ENCODE measurements at regions not wholly inside any gene's neighbourhood (a gene's known extent, or its start where the extent isn't known, plus 50 kb on each side); places are given as distances from the start of the nearest gene placed in this dataset.

DNA sequence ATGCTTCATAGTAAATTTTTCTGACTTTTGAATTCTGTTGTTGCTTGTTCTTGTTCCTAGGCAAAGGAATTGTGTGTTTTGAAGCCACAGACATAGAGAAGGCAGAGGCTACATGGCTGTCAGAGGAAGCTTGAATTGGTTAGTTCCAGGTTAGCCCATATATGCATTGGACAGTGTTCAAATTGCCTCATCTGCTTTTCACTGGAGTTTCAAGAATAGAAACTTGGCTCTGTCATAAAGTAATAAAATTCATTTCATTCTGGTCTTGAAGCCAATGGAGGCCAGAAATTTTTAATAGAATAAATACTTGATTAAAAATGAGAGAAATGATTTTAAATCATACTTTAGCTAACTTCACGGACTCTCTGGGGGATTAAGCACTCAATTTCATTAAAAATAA lies 178.0 kb downstream of the YIPF5 start:
- peaks cover 0 to 7% (median 0%) of the 10 kb centered on the region in 4 donors for H3K4me1 ChIP-seq
- WGBS, 2 donors: 70 to 90% methylated on average over 1 of the region's 1 CpG
- intact Hi-C loops (cut with DNase I): no loop called here
- no peak for DNase-seq
- H3K9me3 ChIP-seq: peaks cover 0 to 3% (median 0%) of the 10 kb centered on the region in 4 donors
- H3K4me3 ChIP-seq: no peak overlapping the region
- no peaks in the 10 kb centered on the region for H3K27me3 ChIP-seq
- TF ChIP-seq, protein P1, sequence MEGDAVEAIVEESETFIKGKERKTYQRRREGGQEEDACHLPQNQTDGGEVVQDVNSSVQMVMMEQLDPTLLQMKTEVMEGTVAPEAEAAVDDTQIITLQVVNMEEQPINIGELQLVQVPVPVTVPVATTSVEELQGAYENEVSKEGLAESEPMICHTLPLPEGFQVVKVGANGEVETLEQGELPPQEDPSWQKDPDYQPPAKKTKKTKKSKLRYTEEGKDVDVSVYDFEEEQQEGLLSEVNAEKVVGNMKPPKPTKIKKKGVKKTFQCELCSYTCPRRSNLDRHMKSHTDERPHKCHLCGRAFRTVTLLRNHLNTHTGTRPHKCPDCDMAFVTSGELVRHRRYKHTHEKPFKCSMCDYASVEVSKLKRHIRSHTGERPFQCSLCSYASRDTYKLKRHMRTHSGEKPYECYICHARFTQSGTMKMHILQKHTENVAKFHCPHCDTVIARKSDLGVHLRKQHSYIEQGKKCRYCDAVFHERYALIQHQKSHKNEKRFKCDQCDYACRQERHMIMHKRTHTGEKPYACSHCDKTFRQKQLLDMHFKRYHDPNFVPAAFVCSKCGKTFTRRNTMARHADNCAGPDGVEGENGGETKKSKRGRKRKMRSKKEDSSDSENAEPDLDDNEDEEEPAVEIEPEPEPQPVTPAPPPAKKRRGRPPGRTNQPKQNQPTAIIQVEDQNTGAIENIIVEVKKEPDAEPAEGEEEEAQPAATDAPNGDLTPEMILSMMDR (IDR thresholded peaks at IDR 0.05): no peak
- TF ChIP-seq POLR2AphosphoS5 (IDR thresholded peaks at IDR 0.05): no peak
- no peak for TF ChIP-seq POLR2A (IDR thresholded peaks at IDR 0.05)
- no peak for TF ChIP-seq EP300 (IDR thresholded peaks at IDR 0.05)
- H3K27ac ChIP-seq: no peak overlapping the region
- H3K36me3 ChIP-seq: no peaks in the 10 kb centered on the region

DNA sequence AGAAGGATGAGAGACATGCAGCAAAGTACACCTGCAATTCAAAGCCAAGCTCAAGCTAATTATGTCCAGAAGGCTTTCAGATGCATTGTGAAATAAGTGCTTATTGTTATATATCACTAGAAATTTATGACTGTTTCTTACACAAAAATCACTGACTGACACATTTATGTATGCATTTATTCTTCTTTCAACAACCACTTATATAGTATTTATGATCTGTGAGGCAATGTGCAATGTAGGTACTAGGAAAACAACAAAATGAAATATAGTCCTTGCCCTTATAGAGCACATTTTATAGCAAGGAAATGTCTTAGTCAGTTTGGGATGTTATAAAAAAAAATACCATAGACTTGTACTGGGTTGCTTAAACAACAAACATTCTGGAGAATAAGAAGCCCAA lies 167.6 kb downstream of the YIPF5 start:
- intact Hi-C loops (cut with DNase I): no loop called here
- Histone ChIP-seq H3K4me1 (no peaks in the 10 kb centered on the region), H3K36me3 (no peaks in the 10 kb centered on the region), H3K27me3 (no peaks in the 10 kb centered on the region), H3K4me3 (no peak overlapping the region), H3K9me3 (no peaks in the 10 kb centered on the region), H3K27ac (no peak overlapping the region)
- no peak for DNase-seq
- TF ChIP-seq, protein P1 (IDR thresholded peaks at IDR 0.05): no peak
- TF ChIP-seq POLR2AphosphoS5 (IDR thresholded peaks at IDR 0.05) (no peak), EP300 (IDR thresholded peaks at IDR 0.05) (no peak), POLR2A (IDR thresholded peaks at IDR 0.05) (no peak)

DNA sequence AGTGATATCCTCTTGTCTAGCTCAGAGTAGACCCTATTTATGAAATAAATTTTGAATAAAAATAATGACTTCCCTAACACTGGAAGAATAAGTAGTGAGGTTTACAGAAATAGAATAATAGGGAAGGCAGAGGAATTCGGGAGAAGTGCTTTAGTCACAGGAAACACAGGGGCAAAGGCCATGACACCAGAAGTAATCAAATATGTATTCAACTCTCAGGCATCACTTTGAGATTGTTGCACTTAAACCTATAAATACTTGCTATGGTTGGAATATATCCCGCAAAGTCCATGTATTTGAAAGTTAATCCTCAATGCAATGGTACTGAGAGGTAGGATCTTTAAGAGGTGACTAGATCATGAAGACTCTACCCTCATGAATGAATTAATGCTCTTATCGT lies 166.8 kb downstream of the YIPF5 start:
- Histone ChIP-seq H3K27me3 (no peaks in the 10 kb centered on the region), H3K4me1 (no peaks in the 10 kb centered on the region), H3K36me3 (no peaks in the 10 kb centered on the region), H3K4me3 (no peak overlapping the region), H3K27ac (no peak overlapping the region), H3K9me3 (no peaks in the 10 kb centered on the region)
- 77 to 84% methylated on average over 3 of the region's 3 CpGs for WGBS, 2 donors
- intact Hi-C loops (cut with DNase I): no loop called here
- TF ChIP-seq, protein P1 (IDR thresholded peaks at IDR 0.05): no peak
- TF ChIP-seq POLR2AphosphoS5 (IDR thresholded peaks at IDR 0.05) (no peak), POLR2A (IDR thresholded peaks at IDR 0.05) (no peak), EP300 (IDR thresholded peaks at IDR 0.05) (no peak)
- DNase-seq: no peak

DNA sequence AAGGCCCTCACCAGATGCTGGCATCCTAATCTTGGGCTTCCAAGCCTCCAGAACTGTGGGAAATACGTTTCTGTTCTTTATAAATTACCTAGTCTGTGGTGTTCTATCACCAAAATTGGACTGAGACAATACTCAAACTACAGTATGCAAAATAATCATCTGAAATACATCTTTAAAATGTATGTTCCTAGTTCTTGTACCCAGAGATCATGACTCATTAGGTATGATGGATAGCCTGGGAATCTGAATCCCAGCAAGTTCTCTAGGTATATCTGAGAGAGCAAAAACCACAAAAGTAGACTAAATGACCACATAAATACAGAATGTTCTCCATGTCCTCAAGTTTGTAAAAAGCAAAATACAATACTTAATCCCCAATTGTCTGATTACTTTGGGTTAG lies 166.3 kb downstream of the YIPF5 start:
- H3K27me3 ChIP-seq: no peaks in the 10 kb centered on the region
- no peaks in the 10 kb centered on the region for H3K36me3 ChIP-seq
- no peaks in the 10 kb centered on the region for H3K9me3 ChIP-seq
- DNase-seq: no peak
- H3K4me3 ChIP-seq: no peak overlapping the region
- no peak overlapping the region for H3K27ac ChIP-seq
- 23 to 35% methylated on average over 1 of the region's 1 CpG for WGBS, 2 donors
- TF ChIP-seq, protein P1 (IDR thresholded peaks at IDR 0.05): no peak
- TF ChIP-seq POLR2A (IDR thresholded peaks at IDR 0.05) (no peak), POLR2AphosphoS5 (IDR thresholded peaks at IDR 0.05) (no peak), EP300 (IDR thresholded peaks at IDR 0.05) (no peak)
- no peaks in the 10 kb centered on the region for H3K4me1 ChIP-seq
- intact Hi-C loops (cut with DNase I): no loop called here

DNA sequence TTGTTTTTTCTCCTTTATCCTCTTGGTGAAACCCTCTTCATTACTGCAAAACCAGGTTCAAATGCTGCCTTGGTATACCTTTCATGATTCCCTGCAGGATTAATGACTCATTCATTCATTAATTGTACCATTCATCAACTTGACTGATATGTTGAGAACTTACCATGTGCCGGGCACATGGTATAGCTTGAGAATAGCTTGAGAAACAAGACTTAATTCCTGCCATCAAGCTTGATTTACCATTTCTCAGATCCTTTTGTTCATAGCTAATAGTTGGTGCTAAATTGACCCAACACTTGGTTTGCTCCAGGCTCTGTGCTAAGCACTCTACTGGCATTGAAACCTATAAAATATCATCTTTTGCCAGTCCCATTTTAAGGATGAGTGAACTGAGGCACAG lies 165.7 kb downstream of the YIPF5 start:
- DNase-seq: no peak
- H3K4me1 ChIP-seq: no peaks in the 10 kb centered on the region
- intact Hi-C loops (cut with DNase I): no loop called here
- no peaks in the 10 kb centered on the region for H3K36me3 ChIP-seq
- 99% methylated on average over 1 of the region's 1 CpG for WGBS, 2 donors
- H3K9me3 ChIP-seq: no peaks in the 10 kb centered on the region
- no peak for TF ChIP-seq POLR2AphosphoS5 (IDR thresholded peaks at IDR 0.05)
- no peak for TF ChIP-seq EP300 (IDR thresholded peaks at IDR 0.05)
- no peak for TF ChIP-seq POLR2A (IDR thresholded peaks at IDR 0.05)
- TF ChIP-seq, protein P1 (IDR thresholded peaks at IDR 0.05): no peak
- no peak overlapping the region for H3K4me3 ChIP-seq
- no peak overlapping the region for H3K27ac ChIP-seq
- no peaks in the 10 kb centered on the region for H3K27me3 ChIP-seq
